ENCODE measurements at regions not wholly inside any gene's neighbourhood (a gene's known extent, or its start where the extent isn't known, plus 50 kb on each side); places are given as distances from the start of the nearest gene placed in this dataset.

- RAD21 ChIA-PET (ENCODE audit: unreplicated experiment), result no interaction called here
- CTCF ChIA-PET, result no interaction called here
Observed at GRCh38 chr10:37640301-37640700, 217.1 kb downstream of the ZNF248 start.

GRCh38 chr10:37639200-37639599 lies 218.2 kb downstream of the ZNF248 start:
- WGBS (ENCODE audit: insufficient coverage, insufficient replicate concordance, low lambda C conversion rate, missing lambda C conversion rate), result 7% methylated on average over 4 of the region's 5 CpGs
- RAD21 ChIA-PET (ENCODE audit: unreplicated experiment), result no interaction called here
- TF ChIP-seq ZSCAN29 (IDR thresholded peaks at IDR 0.05) (no peak), SP1 (IDR thresholded peaks at IDR 0.05; ENCODE audit: low read depth, low read length) (no peak), RFX5 (IDR thresholded peaks at IDR 0.05; ENCODE audit: low read depth, low read length) (no peak), RELB (IDR thresholded peaks at IDR 0.05; ENCODE audit: low read depth) (no peak), BCL3 (IDR thresholded peaks at IDR 0.05; ENCODE audit: borderline replicate concordance, insufficient read depth, low read depth, low read length, poor library complexity, severe bottlenecking) (no peak), NFXL1 (IDR thresholded peaks at IDR 0.05; ENCODE audit: borderline replicate concordance) (no peak), ASH2L (IDR thresholded peaks at IDR 0.05; ENCODE audit: borderline replicate concordance, low read depth) (no peak)
- TF ChIP-seq, protein P1, sequence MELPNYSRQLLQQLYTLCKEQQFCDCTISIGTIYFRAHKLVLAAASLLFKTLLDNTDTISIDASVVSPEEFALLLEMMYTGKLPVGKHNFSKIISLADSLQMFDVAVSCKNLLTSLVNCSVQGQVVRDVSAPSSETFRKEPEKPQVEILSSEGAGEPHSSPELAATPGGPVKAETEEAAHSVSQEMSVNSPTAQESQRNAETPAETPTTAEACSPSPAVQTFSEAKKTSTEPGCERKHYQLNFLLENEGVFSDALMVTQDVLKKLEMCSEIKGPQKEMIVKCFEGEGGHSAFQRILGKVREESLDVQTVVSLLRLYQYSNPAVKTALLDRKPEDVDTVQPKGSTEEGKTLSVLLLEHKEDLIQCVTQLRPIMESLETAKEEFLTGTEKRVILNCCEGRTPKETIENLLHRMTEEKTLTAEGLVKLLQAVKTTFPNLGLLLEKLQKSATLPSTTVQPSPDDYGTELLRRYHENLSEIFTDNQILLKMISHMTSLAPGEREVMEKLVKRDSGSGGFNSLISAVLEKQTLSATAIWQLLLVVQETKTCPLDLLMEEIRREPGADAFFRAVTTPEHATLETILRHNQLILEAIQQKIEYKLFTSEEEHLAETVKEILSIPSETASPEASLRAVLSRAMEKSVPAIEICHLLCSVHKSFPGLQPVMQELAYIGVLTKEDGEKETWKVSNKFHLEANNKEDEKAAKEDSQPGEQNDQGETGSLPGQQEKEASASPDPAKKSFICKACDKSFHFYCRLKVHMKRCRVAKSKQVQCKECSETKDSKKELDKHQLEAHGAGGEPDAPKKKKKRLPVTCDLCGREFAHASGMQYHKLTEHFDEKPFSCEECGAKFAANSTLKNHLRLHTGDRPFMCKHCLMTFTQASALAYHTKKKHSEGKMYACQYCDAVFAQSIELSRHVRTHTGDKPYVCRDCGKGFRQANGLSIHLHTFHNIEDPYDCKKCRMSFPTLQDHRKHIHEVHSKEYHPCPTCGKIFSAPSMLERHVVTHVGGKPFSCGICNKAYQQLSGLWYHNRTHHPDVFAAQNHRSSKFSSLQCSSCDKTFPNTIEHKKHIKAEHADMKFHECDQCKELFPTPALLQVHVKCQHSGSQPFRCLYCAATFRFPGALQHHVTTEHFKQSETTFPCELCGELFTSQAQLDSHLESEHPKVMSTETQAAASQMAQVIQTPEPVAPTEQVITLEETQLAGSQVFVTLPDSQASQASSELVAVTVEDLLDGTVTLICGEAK (IDR thresholded peaks at IDR 0.05; ENCODE audit: borderline replicate concordance), result no peak

More at GRCh38 chr10:37640301-37640700, 217.1 kb downstream of the ZNF248 start:
- no peak for TF ChIP-seq USF2 (IDR thresholded peaks at IDR 0.05; ENCODE audit: borderline replicate concordance, low read depth, low read length)
- Histone ChIP-seq H3K4me3 (no peak overlapping the region), H3K27me3 (replicated peaks in 1 of 2; ENCODE audit: control insufficient read depth in 2 of 2, insufficient read depth in 2 of 2, low read length in 1 of 2) (no peaks in the 10 kb centered on the region), H3K9ac (ENCODE audit: control insufficient read depth, insufficient read depth, low read length) (no peak overlapping the region), H3K27ac (ENCODE audit: control insufficient read depth, insufficient read depth) (no peak overlapping the region), H2AFZ (ENCODE audit: control insufficient read depth, low read depth, low read length) (no peak overlapping the region), H3K36me3 (ENCODE audit: control insufficient read depth in 2 of 2, insufficient read depth in 2 of 2, low read length in 1 of 2) (no peaks in the 10 kb centered on the region), H3K4me1 (ENCODE audit: control insufficient read depth, insufficient read depth, low read length) (no peaks in the 10 kb centered on the region), H4K20me1 (ENCODE audit: control insufficient read depth, insufficient read depth) (no peaks in the 10 kb centered on the region), H3K79me2 (ENCODE audit: control insufficient read depth, insufficient read depth, low read length) (no peaks in the 10 kb centered on the region), H3K9me3 (replicated peaks; ENCODE audit: control insufficient read depth, insufficient read depth, low read length) (no peaks in the 10 kb centered on the region), H3K4me2 (ENCODE audit: control insufficient read depth, insufficient read depth) (no peak overlapping the region)
- ATAC-seq, result no peak
- FAIRE-seq, result no peak
- ChIA-PET POLR2A (no interaction called here), SMC1A (ENCODE audit: uncharacterized antibody, unreplicated experiment) (no interaction called here)
- DNase-seq (ENCODE audit: low read depth, low spot score), result no peak
- intact Hi-C loops (cut with micrococcal nuclease; ENCODE audit: unreplicated experiment), result no loop called here
- BruUV-seq (replicated peaks), result no TSS peak
- in situ Hi-C loops (cut with MboI), result no loop called here
- 32% methylated on average over 8 of the region's 8 CpGs for WGBS (ENCODE audit: insufficient coverage, insufficient replicate concordance, low lambda C conversion rate, missing lambda C conversion rate)

More at GRCh38 chr10:37639200-37639599, 218.2 kb downstream of the ZNF248 start:
- Histone ChIP-seq H2AFZ (ENCODE audit: control insufficient read depth, low read depth, low read length) (no peak overlapping the region), H3K9ac (ENCODE audit: control insufficient read depth, insufficient read depth, low read length) (no peak overlapping the region), H3K4me2 (ENCODE audit: control insufficient read depth, insufficient read depth) (no peak overlapping the region), H3K36me3 (ENCODE audit: control insufficient read depth in 2 of 2, insufficient read depth in 2 of 2, low read length in 1 of 2) (no peaks in the 10 kb centered on the region), H3K9me3 (replicated peaks; ENCODE audit: control insufficient read depth, insufficient read depth, low read length) (no peaks in the 10 kb centered on the region; the same call in 2 of the 3 replicates), H3K4me1 (ENCODE audit: control insufficient read depth, insufficient read depth, low read length) (no peaks in the 10 kb centered on the region), H4K20me1 (ENCODE audit: control insufficient read depth, insufficient read depth) (no peaks in the 10 kb centered on the region), H3K79me2 (ENCODE audit: control insufficient read depth, insufficient read depth, low read length) (no peaks in the 10 kb centered on the region), H3K27me3 (replicated peaks in 1 of 2; ENCODE audit: control insufficient read depth in 2 of 2, insufficient read depth in 2 of 2, low read length in 1 of 2) (no peaks in the 10 kb centered on the region), H3K4me3 (no peak overlapping the region), H3K27ac (ENCODE audit: control insufficient read depth, insufficient read depth) (no peak overlapping the region)
- no peak for FAIRE-seq
- in situ Hi-C loops (cut with MboI) (no loop called here), intact Hi-C loops (cut with micrococcal nuclease; ENCODE audit: unreplicated experiment) (no loop called here)
- DNase-seq (ENCODE audit: low read depth, low spot score), result no peak
- ChIA-PET SMC1A (ENCODE audit: uncharacterized antibody, unreplicated experiment) (no interaction called here), CTCF (no interaction called here), POLR2A (no interaction called here)
- no peak for ATAC-seq
- no TSS peak for BruUV-seq (replicated peaks)

Data from GM12878 (cell line).